ENCODE measurements at regions not wholly inside any gene's neighbourhood (a gene's known extent, or its start where the extent isn't known, plus 50 kb on each side); places are given as distances from the start of the nearest gene placed in this dataset.

GRCh38 chr1:243962541-243962940 lies 88.5 kb upstream of the ZBTB18 start (continued):
- TF ChIP-seq REST (IDR thresholded peaks at IDR 0.05; ENCODE audit: low read depth) = no peak
- no peak for TF ChIP-seq JUND (IDR thresholded peaks at IDR 0.05)
- TF ChIP-seq ZBTB33 (IDR thresholded peaks at IDR 0.05; ENCODE audit: extremely low read depth, insufficient replicate concordance, low read length) = no peak

GRCh38 chr1:243959998-243960397 lies 91.1 kb upstream of the ZBTB18 start:
- no TSS peak for BruUV-seq (replicated peaks)
- Histone ChIP-seq H3K4me3 (replicated peaks in 1 of 2; ENCODE audit: low read depth in 1 of 2, low read length in 2 of 2) (no peak overlapping the region), H3K79me2 (ENCODE audit: insufficient read depth, low read length) (no peaks in the 10 kb centered on the region), H4K20me1 (ENCODE audit: insufficient read depth) (no peaks in the 10 kb centered on the region), H3K9ac (ENCODE audit: low read length) (no peak overlapping the region), H3K36me3 (ENCODE audit: control insufficient read depth in 1 of 2, insufficient read depth in 2 of 2, low read length in 2 of 2) (no peaks in the 10 kb centered on the region), H3K27ac (ENCODE audit: low read depth, low read length) (no peak overlapping the region), H3K9me2 (ENCODE audit: insufficient read depth) (no peaks in the 10 kb centered on the region), H3K9me3 (ENCODE audit: control insufficient read depth in 1 of 2, insufficient read depth in 1 of 2, low read depth in 1 of 2, low read length in 2 of 2) (no peaks in the 10 kb centered on the region), H2AFZ (ENCODE audit: low read depth, low read length, poor library complexity, severe bottlenecking) (no peak overlapping the region), H3K4me1 (ENCODE audit: control insufficient read depth in 1 of 2, insufficient read depth in 2 of 2, low read length in 2 of 2) (no peaks in the 10 kb centered on the region), H3K27me3 (ENCODE audit: insufficient read depth, low read length) (peaks cover 68% of the 10 kb centered on the region), H3K4me2 (ENCODE audit: low read length) (no peak overlapping the region)
- no peak for ATAC-seq
- RAD21 ChIA-PET (ENCODE audit: low non-redundant PET in 1 of 2, low total read pairs in 2 of 2, uncharacterized antibody in 2 of 2, unreplicated experiment in 2 of 2) = no interaction called here
- CTCF ChIA-PET = no interaction called here
- intact Hi-C loops (cut with micrococcal nuclease) = no loop called here
- POLR2A ChIA-PET = no interaction called here
- no peak for DNase-seq (ENCODE audit: low read depth, low spot score)
- TF ChIP-seq EZH2 (IDR thresholded peaks at IDR 0.05) (no peak), EGR1 (IDR thresholded peaks at IDR 0.05; ENCODE audit: low read depth) (no peak), RAD21 (IDR thresholded peaks at IDR 0.05; ENCODE audit: low read depth) (no peak), ZNF274 (IDR thresholded peaks at IDR 0.05; ENCODE audit: low read depth, low read length) (no peak), SRF (IDR thresholded peaks at IDR 0.05; ENCODE audit: low read depth) (no peak), MAX (IDR thresholded peaks at IDR 0.05) (no peak), SP1 (IDR thresholded peaks at IDR 0.05; ENCODE audit: low read depth) (no peak), FOSL1 (IDR thresholded peaks at IDR 0.05; ENCODE audit: low read depth) (no peak), CBX3 (IDR thresholded peaks at IDR 0.05; ENCODE audit: low read depth) (no peak), ZBTB33 (IDR thresholded peaks at IDR 0.05; ENCODE audit: extremely low read depth, insufficient replicate concordance, low read length) (no peak), JUND (IDR thresholded peaks at IDR 0.05) (no peak), REST (IDR thresholded peaks at IDR 0.05; ENCODE audit: low read depth) (no peak), ZFX (IDR thresholded peaks at IDR 0.05) (no peak), POLR2AphosphoS5 (IDR thresholded peaks at IDR 0.05; ENCODE audit: low read depth, low read length) (no peak)
